Natural killer cell (primary cell): ENCODE measurements at regions not wholly inside any gene's neighbourhood (a gene's known extent, or its start where the extent isn't known, plus 50 kb on each side); places are given as distances from the start of the nearest gene placed in this dataset.

Experiments
- ATAC-seq, 3 donors: fragments of 150-1000 bp in 2 of 3; fragments of 200-7000 bp in 1 of 3; cut with Tn5 transposase; 1 replicate in 1 of 3; 2 replicates in 2 of 3; pipeline ENCODE4 v1.10.0; 2021; ENCODE audit warnings: mild to moderate bottlenecking in 2 of 3, moderate library complexity in 2 of 3
- DNase-seq, 2 donors: peaks; one replicate each; pipeline versions ENCODE4 v3.0.0 to v3.0.0-alpha.2; 2013 to 2021; ENCODE audit warnings: mixed read lengths in 1 of 2
- H3K27ac ChIP-seq: one replicate; pipeline ENCODE4 v1.5.1; 2013; ENCODE audit warnings: mild to moderate bottlenecking, low read length
- H3K27me3 ChIP-seq: one replicate; pipeline ENCODE4 v1.6.1; 2013; ENCODE audit warnings: low read length; ENCODE audit not compliant: control insufficient read depth, insufficient read depth
- H3K36me3 ChIP-seq: one replicate; pipeline ENCODE4 v1.6.1; 2013; ENCODE audit warnings: low read length; ENCODE audit not compliant: control insufficient read depth, insufficient read depth
- H3K4me1 ChIP-seq: one replicate; pipeline ENCODE4 v1.6.1; 2013; ENCODE audit warnings: low read length; ENCODE audit not compliant: control insufficient read depth, insufficient read depth
- H3K4me3 ChIP-seq: one replicate; pipeline ENCODE4 v1.5.1; 2013; ENCODE audit warnings: low read length
- H3K9me3 ChIP-seq: one replicate; pipeline ENCODE4 v1.6.1; 2013; ENCODE audit warnings: low read length; ENCODE audit not compliant: control insufficient read depth, insufficient read depth
- H3K27ac Mint-ChIP-seq, 2 donors: one replicate each; pipeline ENCODE4 v1.8.0; 2022; ENCODE audit warnings: mild to moderate bottlenecking in 2 of 2, mixed read lengths in 2 of 2, moderate library complexity in 1 of 2
- H3K27me3 Mint-ChIP-seq, 2 donors: one replicate each; pipeline ENCODE4 v1.8.0; 2022; ENCODE audit warnings: low read depth in 2 of 2, mixed read lengths in 2 of 2
- H3K36me3 Mint-ChIP-seq: one replicate; pipeline ENCODE4 v1.8.0; 2022; ENCODE audit warnings: mixed read lengths
- H3K4me1 Mint-ChIP-seq, 2 donors: one replicate each; pipeline ENCODE4 v1.8.0; 2022; ENCODE audit warnings: mixed read lengths in 2 of 2
- H3K4me3 Mint-ChIP-seq: one replicate; pipeline ENCODE4 v1.8.0; 2022; ENCODE audit warnings: mild to moderate bottlenecking, moderate library complexity, mixed read lengths
- H3K9me3 Mint-ChIP-seq, 2 donors: one replicate each; pipeline ENCODE4 v1.8.0; 2022; ENCODE audit warnings: mixed read lengths in 2 of 2
- CTCF ChIP-seq: fragments of 200-600 bp; IDR thresholded peaks from one replicate; pipeline ENCODE4 v1.8.0; 2022; ENCODE audit warnings: antibody characterized with exemption
- WGBS: methylation state at CpG from one replicate; pipeline ENCODE4 v1.1.7; 2013; ENCODE audit warnings: missing lambda C conversion rate; ENCODE audit not compliant: insufficient coverage; 5-methylcytosine and 5-hydroxymethylcytosine counted together
- intact Hi-C: fragments of 100-400 bp; cut with micrococcal nuclease; formaldehyde crosslinking; loops from one replicate; pipeline ENCODE4 v1.14.2; 2022

GRCh38 chr3:43221076-43221475, 65.3 kb upstream of the SNRK start:
- Histone ChIP-seq H3K4me3 (no peak overlapping the region), H3K36me3 (no peaks in the 10 kb centered on the region), H3K27me3 (no peaks in the 10 kb centered on the region), H3K4me1 (no peaks in the 10 kb centered on the region), H3K27ac (no peak overlapping the region), H3K9me3 (no peaks in the 10 kb centered on the region)
- Mint-ChIP-seq H3K4me3 (no peak overlapping the region), H3K36me3 (no peaks in the 10 kb centered on the region), H3K4me1 (peaks cover 15 to 37% of the 10 kb centered on the region in 2 donors), H3K27ac (no peak overlapping the region), H3K27me3 (no peaks in the 10 kb centered on the region), H3K9me3 (no peaks in the 10 kb centered on the region)
- 79% methylated on average over 5 of the region's 6 CpGs for WGBS
- intact Hi-C loops, result no loop called here
- no peak for TF ChIP-seq CTCF
- DNase-seq (no peak), ATAC-seq (no peak)

DNA sequence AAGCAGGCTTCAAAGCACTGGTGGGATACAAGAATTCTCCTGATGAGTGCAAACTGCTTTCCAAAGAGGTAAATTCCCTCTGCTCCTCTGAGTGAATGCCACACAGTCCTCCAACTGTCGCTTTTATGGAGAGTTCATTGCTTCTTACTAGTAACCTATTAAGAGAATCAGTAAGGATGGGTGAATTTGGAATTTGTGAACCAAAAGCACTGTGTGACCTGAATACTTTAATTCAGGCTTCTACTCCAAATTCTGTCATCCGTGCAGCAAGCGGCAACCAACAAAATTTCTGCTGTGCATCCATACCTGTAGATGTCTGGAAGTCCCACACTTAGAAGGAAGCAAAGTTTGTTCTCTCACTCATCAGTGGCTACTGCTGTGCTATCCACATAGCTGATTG, 66.7 kb upstream of the SNRK start:
- H3K36me3 Mint-ChIP-seq, result no peaks in the 10 kb centered on the region
- no peak for TF ChIP-seq CTCF
- peaks cover 13 to 26% of the 10 kb centered on the region in 2 donors for H3K4me1 Mint-ChIP-seq
- 97% methylated on average over 2 of the region's 3 CpGs for WGBS
- H3K4me3 Mint-ChIP-seq, result no peak overlapping the region
- H3K9me3 ChIP-seq, result no peaks in the 10 kb centered on the region
- H3K27ac ChIP-seq, result no peak overlapping the region
- no peak overlapping the region for H3K4me3 ChIP-seq
- ATAC-seq, result no peak
- DNase-seq, result no peak
- H3K27ac Mint-ChIP-seq, result no peak overlapping the region
- H3K27me3 ChIP-seq, result no peaks in the 10 kb centered on the region
- intact Hi-C loops, result no loop called here
- no peaks in the 10 kb centered on the region for H3K27me3 Mint-ChIP-seq
- H3K36me3 ChIP-seq, result no peaks in the 10 kb centered on the region
- no peaks in the 10 kb centered on the region for H3K4me1 ChIP-seq
- no peaks in the 10 kb centered on the region for H3K9me3 Mint-ChIP-seq

- no peaks in the 10 kb centered on the region for H3K4me1 ChIP-seq
- TF ChIP-seq CTCF, result no peak
- intact Hi-C loops, result no loop called here
- peaks cover 6 to 19% of the 10 kb centered on the region in 2 donors for H3K4me1 Mint-ChIP-seq
- no peaks in the 10 kb centered on the region for H3K9me3 ChIP-seq
- no peak overlapping the region for H3K27ac Mint-ChIP-seq
- H3K27me3 Mint-ChIP-seq, result no peaks in the 10 kb centered on the region
- no peak for ATAC-seq
- 89% methylated on average over 2 of the region's 2 CpGs for WGBS
- H3K27me3 ChIP-seq, result no peaks in the 10 kb centered on the region
- H3K4me3 ChIP-seq, result no peak overlapping the region
- no peaks in the 10 kb centered on the region for H3K36me3 Mint-ChIP-seq
- H3K4me3 Mint-ChIP-seq, result no peak overlapping the region
- no peak for DNase-seq
- no peaks in the 10 kb centered on the region for H3K36me3 ChIP-seq
- no peaks in the 10 kb centered on the region for H3K9me3 Mint-ChIP-seq
- H3K27ac ChIP-seq, result no peak overlapping the region
Measured at GRCh38 chr3:43218921-43219320, 67.4 kb upstream of the SNRK start.

GRCh38 chr3:43218156-43218555, 68.2 kb upstream of the SNRK start:
- Mint-ChIP-seq H3K36me3 (no peaks in the 10 kb centered on the region), H3K4me3 (no peak overlapping the region), H3K4me1 (peaks cover 4 to 13% of the 10 kb centered on the region in 2 donors), H3K27me3 (no peaks in the 10 kb centered on the region), H3K9me3 (no peaks in the 10 kb centered on the region), H3K27ac (no peak overlapping the region)
- H3K4me1 ChIP-seq, result no peaks in the 10 kb centered on the region
- no peak overlapping the region for H3K27ac ChIP-seq
- no peaks in the 10 kb centered on the region for H3K27me3 ChIP-seq
- DNase-seq (no peak), ATAC-seq (no peak)
- no peak for TF ChIP-seq CTCF
- no peak overlapping the region for H3K4me3 ChIP-seq
- intact Hi-C loops, result no loop called here
- H3K9me3 ChIP-seq, result no peaks in the 10 kb centered on the region
- no peaks in the 10 kb centered on the region for H3K36me3 ChIP-seq
